Neural cell (in vitro differentiated cells): ENCODE measurements at regions not wholly inside any gene's neighbourhood (a gene's known extent, or its start where the extent isn't known, plus 50 kb on each side); places are given as distances from the start of the nearest gene placed in this dataset.

Experiments
- EP300 ChIP-seq: fragments of 450-650 bp; conservative IDR thresholded peaks from 2 replicates; pipeline ENCODE4 v1.6.1; 2014; ENCODE audit warnings: antibody characterized with exemption, mild to moderate bottlenecking, moderate library complexity; ENCODE audit not compliant: poor library complexity, severe bottlenecking
- EZH2 ChIP-seq: fragments of 200-600, 300-800 bp; shearing (Covaris generic), sonication (generic); IDR thresholded peaks from 2 replicates; pipeline ENCODE4 v1.6.1; 2014; ENCODE audit warnings: antibody characterized with exemption, low read length, borderline replicate concordance, mild to moderate bottlenecking; ENCODE audit not compliant: insufficient read depth, poor library complexity, severe bottlenecking
- MXI1 ChIP-seq: fragments of 450-650 bp; conservative IDR thresholded peaks from 2 replicates; pipeline ENCODE4 v1.6.1; 2014; ENCODE audit warnings: antibody characterized with exemption, mild to moderate bottlenecking; ENCODE audit not compliant: poor library complexity, severe bottlenecking
- POLR2AphosphoS5 ChIP-seq: IDR thresholded peaks from 2 replicates; pipeline ENCODE4 v1.6.1; 2012
- TAF1 ChIP-seq: IDR thresholded peaks from 2 replicates; pipeline ENCODE4 v1.6.1; 2012; ENCODE audit warnings: low read depth
- TF ChIP-seq, protein P1 (sequence below): fragments of 450-650 bp; IDR thresholded peaks from 2 replicates; pipeline ENCODE4 v1.5.1; 2014; ENCODE audit warnings: antibody characterized with exemption, mild to moderate bottlenecking, moderate library complexity; ENCODE audit not compliant: poor library complexity, severe bottlenecking
- TF ChIP-seq, protein P2 (sequence below): IDR thresholded peaks from 2 replicates; pipeline ENCODE4 v1.6.1; 2012; ENCODE audit warnings: borderline replicate concordance

DNA sequence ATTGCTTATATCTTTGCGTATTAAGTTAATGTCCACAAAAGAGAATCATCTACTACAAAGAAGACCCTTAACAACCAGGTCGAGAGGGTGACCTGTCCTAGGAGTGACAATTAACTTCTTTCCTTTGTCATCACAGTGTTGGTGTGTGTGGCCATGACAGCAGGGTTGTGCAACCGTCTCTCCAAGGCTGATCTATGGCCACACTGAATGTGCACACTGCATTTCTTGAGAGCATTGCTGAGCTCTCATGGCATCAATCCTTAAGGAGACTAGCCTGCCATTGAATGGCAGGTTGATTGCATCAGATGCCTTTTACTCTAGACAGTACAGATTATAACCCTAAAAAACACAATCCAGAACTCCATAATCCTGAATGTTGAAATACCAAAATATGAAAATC lies 86.5 kb upstream of the OLFM3 start:
- TF ChIP-seq, protein P1, sequence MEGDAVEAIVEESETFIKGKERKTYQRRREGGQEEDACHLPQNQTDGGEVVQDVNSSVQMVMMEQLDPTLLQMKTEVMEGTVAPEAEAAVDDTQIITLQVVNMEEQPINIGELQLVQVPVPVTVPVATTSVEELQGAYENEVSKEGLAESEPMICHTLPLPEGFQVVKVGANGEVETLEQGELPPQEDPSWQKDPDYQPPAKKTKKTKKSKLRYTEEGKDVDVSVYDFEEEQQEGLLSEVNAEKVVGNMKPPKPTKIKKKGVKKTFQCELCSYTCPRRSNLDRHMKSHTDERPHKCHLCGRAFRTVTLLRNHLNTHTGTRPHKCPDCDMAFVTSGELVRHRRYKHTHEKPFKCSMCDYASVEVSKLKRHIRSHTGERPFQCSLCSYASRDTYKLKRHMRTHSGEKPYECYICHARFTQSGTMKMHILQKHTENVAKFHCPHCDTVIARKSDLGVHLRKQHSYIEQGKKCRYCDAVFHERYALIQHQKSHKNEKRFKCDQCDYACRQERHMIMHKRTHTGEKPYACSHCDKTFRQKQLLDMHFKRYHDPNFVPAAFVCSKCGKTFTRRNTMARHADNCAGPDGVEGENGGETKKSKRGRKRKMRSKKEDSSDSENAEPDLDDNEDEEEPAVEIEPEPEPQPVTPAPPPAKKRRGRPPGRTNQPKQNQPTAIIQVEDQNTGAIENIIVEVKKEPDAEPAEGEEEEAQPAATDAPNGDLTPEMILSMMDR, result no peak
- TF ChIP-seq, protein P2, sequence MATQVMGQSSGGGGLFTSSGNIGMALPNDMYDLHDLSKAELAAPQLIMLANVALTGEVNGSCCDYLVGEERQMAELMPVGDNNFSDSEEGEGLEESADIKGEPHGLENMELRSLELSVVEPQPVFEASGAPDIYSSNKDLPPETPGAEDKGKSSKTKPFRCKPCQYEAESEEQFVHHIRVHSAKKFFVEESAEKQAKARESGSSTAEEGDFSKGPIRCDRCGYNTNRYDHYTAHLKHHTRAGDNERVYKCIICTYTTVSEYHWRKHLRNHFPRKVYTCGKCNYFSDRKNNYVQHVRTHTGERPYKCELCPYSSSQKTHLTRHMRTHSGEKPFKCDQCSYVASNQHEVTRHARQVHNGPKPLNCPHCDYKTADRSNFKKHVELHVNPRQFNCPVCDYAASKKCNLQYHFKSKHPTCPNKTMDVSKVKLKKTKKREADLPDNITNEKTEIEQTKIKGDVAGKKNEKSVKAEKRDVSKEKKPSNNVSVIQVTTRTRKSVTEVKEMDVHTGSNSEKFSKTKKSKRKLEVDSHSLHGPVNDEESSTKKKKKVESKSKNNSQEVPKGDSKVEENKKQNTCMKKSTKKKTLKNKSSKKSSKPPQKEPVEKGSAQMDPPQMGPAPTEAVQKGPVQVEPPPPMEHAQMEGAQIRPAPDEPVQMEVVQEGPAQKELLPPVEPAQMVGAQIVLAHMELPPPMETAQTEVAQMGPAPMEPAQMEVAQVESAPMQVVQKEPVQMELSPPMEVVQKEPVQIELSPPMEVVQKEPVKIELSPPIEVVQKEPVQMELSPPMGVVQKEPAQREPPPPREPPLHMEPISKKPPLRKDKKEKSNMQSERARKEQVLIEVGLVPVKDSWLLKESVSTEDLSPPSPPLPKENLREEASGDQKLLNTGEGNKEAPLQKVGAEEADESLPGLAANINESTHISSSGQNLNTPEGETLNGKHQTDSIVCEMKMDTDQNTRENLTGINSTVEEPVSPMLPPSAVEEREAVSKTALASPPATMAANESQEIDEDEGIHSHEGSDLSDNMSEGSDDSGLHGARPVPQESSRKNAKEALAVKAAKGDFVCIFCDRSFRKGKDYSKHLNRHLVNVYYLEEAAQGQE, result no peak
- TF ChIP-seq EZH2, result no peak
- TF ChIP-seq POLR2AphosphoS5, result no peak
- no peak for TF ChIP-seq MXI1
- TF ChIP-seq TAF1, result no peak
- TF ChIP-seq EP300, result no peak
